Loucy (cell line): ENCODE measurements at regions not wholly inside any gene's neighbourhood (a gene's known extent, or its start where the extent isn't known, plus 50 kb on each side); places are given as distances from the start of the nearest gene placed in this dataset.

ENCODE experiments used
- H2AFZ ChIP-seq: fragments of 200-600 bp; sonication (generic); 2 replicates; pipeline ENCODE4 v1.6.0; 2016; ENCODE audit warnings: antibody characterized with exemption, mild to moderate bottlenecking, low read length, moderate library complexity
- H3F3A ChIP-seq: fragments of 200-600 bp; 2 replicates; pipeline ENCODE4 v1.6.0; 2016; ENCODE audit warnings: antibody characterized with exemption, low read depth, mild to moderate bottlenecking
- H3K27me3 ChIP-seq: fragments of 200-600 bp; sonication (generic); 2 replicates; pipeline ENCODE4 v1.6.1; 2014; ENCODE audit warnings: low read length, mild to moderate bottlenecking; ENCODE audit not compliant: insufficient read depth, poor library complexity, severe bottlenecking
- H3K36me3 ChIP-seq: fragments of 200-600 bp; sonication (generic); 2 replicates; pipeline ENCODE4 v1.6.1; 2016; ENCODE audit warnings: low read length; ENCODE audit not compliant: insufficient read depth
- H3K4me1 ChIP-seq: fragments of 200-600 bp; sonication (generic); 2 replicates; pipeline ENCODE4 v1.5.1; 2014; ENCODE audit warnings: low read length, mild to moderate bottlenecking; ENCODE audit not compliant: insufficient read depth, poor library complexity, severe bottlenecking
- H3K4me2 ChIP-seq: fragments of 200-600 bp; sonication (generic); 2 replicates; pipeline ENCODE4 v1.6.0; 2014; ENCODE audit warnings: antibody characterized with exemption, low read length, low read depth, mild to moderate bottlenecking; ENCODE audit not compliant: poor library complexity, severe bottlenecking
- H3K4me3 ChIP-seq: fragments of 200-600 bp; sonication (generic); 2 replicates; pipeline ENCODE4 v1.5.1; 2014; ENCODE audit warnings: low read length, mild to moderate bottlenecking, mixed read lengths; ENCODE audit not compliant: poor library complexity, severe bottlenecking
- H3K79me2 ChIP-seq: fragments of 200-600 bp; sonication (generic); 2 replicates; pipeline ENCODE4 v1.6.1; 2014; ENCODE audit warnings: low read length; ENCODE audit not compliant: insufficient read depth
- H3K9ac ChIP-seq: fragments of 200-600 bp; sonication (generic); 2 replicates; pipeline ENCODE4 v1.6.0; 2014; ENCODE audit warnings: mild to moderate bottlenecking, low read depth, low read length, moderate library complexity; ENCODE audit not compliant: poor library complexity, severe bottlenecking
- H3K9me2 ChIP-seq: fragments of 200-600 bp; sonication (generic); replicated peaks from 2 replicates; pipeline ENCODE4 v1.6.1; 2016; ENCODE audit warnings: low read depth, low read length, mixed read lengths
- H3K9me3 ChIP-seq: fragments of 200-600 bp; sonication (generic); 2 replicates; pipeline ENCODE4 v1.6.1; 2014; ENCODE audit warnings: mild to moderate bottlenecking, antibody characterized with exemption, low read length, low read depth; ENCODE audit not compliant: insufficient read depth
- H4K20me1 ChIP-seq: fragments of 200-600 bp; sonication (generic); 2 replicates; pipeline ENCODE4 v1.6.0; 2014; ENCODE audit warnings: antibody characterized with exemption, low read length, mild to moderate bottlenecking; ENCODE audit not compliant: insufficient read depth, poor library complexity, severe bottlenecking
- EZH2phosphoT487 ChIP-seq: fragments of 200-600 bp; IDR thresholded peaks from 2 replicates; pipeline ENCODE4 v1.6.1; 2018; ENCODE audit warnings: antibody characterized with exemption, mild to moderate bottlenecking, moderate library complexity, borderline replicate concordance
- TF ChIP-seq, protein P1 (sequence below): fragments of 200-600 bp; sonication (generic); conservative IDR thresholded peaks from 2 replicates; pipeline ENCODE4 v1.5.1; 2014; ENCODE audit warnings: mild to moderate bottlenecking, antibody characterized with exemption, low read length

DNA sequence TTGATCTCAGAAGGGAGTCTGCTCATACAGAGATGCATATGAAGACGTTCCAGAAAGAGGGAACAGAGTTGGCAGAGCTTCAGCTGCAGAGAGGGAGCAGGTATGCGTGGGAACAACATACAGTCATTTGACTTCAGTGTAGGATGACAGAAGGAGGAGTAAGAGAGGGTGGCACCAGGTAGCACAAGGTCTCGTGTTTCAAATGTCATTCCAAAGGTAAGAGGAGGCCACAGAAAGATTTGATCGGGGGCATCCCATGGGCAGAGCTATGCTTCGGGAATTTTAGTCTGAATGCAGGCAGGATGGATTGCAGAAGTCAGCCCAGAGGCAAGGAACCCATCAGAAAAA lies 367.1 kb downstream of the CDK5RAP2 start:
- H3K4me3 ChIP-seq, result no peak overlapping the region
- no peaks in the 10 kb centered on the region for H3F3A ChIP-seq
- H3K9ac ChIP-seq, result no peak overlapping the region
- no peak overlapping the region for H3K4me2 ChIP-seq
- H3K4me1 ChIP-seq, result no peaks in the 10 kb centered on the region
- H4K20me1 ChIP-seq, result no peaks in the 10 kb centered on the region
- H3K36me3 ChIP-seq, result no peaks in the 10 kb centered on the region
- H2AFZ ChIP-seq, result no peak overlapping the region
- TF ChIP-seq, protein P1, sequence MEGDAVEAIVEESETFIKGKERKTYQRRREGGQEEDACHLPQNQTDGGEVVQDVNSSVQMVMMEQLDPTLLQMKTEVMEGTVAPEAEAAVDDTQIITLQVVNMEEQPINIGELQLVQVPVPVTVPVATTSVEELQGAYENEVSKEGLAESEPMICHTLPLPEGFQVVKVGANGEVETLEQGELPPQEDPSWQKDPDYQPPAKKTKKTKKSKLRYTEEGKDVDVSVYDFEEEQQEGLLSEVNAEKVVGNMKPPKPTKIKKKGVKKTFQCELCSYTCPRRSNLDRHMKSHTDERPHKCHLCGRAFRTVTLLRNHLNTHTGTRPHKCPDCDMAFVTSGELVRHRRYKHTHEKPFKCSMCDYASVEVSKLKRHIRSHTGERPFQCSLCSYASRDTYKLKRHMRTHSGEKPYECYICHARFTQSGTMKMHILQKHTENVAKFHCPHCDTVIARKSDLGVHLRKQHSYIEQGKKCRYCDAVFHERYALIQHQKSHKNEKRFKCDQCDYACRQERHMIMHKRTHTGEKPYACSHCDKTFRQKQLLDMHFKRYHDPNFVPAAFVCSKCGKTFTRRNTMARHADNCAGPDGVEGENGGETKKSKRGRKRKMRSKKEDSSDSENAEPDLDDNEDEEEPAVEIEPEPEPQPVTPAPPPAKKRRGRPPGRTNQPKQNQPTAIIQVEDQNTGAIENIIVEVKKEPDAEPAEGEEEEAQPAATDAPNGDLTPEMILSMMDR, result no peak
- no peak for TF ChIP-seq EZH2phosphoT487
- no peaks in the 10 kb centered on the region for H3K79me2 ChIP-seq
- H3K9me2 ChIP-seq, result no peaks in the 10 kb centered on the region
- H3K27me3 ChIP-seq, result no peaks in the 10 kb centered on the region
- no peaks in the 10 kb centered on the region for H3K9me3 ChIP-seq

DNA sequence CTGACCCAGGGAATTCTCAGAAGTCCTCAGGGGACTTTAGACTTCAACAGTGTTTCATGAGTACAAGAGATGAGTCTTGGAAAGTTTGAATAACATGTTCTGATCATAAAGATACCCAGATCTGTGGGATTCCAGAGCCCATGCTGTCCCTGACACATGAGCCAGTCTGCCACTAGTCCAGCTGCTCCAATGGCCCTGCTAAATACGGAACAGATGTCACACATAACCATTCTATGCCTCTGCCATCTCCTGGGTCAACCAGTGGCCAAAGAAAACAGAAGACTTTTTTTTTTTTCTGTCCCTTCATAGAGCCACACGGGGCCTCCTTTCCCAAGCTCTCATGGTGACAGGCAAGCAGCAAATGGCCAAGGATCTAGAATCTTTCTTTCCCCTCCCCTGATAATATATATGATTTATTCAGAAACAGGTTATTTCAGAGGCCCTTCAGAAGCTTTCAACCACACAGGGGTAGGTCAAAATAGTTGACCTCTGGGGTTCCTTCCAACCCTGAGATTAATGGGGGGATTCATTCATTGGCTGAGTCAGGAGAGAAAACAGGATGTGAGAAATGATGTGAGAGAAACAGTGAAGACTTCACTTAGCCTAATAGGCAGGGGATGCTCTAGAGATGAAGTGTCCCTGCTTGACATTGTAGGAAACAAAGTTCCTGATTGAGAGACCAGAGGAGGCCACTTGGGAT lies 367.7 kb downstream of the CDK5RAP2 start:
- TF ChIP-seq, protein P1, result no peak
- TF ChIP-seq EZH2phosphoT487, result no peak
- Histone ChIP-seq H2AFZ (no peak overlapping the region), H3K4me2 (no peak overlapping the region), H3K4me1 (no peaks in the 10 kb centered on the region), H3K27me3 (no peaks in the 10 kb centered on the region), H3K79me2 (no peaks in the 10 kb centered on the region), H3F3A (no peaks in the 10 kb centered on the region), H3K9me3 (no peaks in the 10 kb centered on the region), H3K9me2 (no peaks in the 10 kb centered on the region), H3K9ac (no peak overlapping the region), H3K4me3 (no peak overlapping the region), H3K36me3 (no peaks in the 10 kb centered on the region), H4K20me1 (no peaks in the 10 kb centered on the region)

DNA sequence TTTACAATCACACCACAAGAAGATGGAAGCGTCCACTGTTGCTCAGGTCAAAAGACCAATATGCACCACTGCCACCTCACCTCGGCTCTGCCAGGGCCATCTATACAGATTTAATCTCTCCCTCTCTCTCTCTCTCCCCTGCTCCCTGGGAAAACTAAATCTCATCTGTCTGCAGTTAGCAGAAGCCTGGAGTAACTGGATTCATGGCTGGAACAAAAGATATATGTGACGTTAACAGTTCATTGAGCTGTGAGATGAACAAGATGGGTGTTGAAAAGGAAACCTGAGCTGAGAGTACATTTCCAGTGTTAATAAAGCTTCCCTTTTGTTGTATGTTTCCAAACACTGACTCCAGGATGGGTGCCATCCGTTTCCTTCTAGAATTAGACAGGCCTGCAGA lies 369.7 kb downstream of the CDK5RAP2 start:
- Histone ChIP-seq H3K9me3 (no peaks in the 10 kb centered on the region), H2AFZ (no peak overlapping the region), H4K20me1 (no peaks in the 10 kb centered on the region), H3K4me3 (no peak overlapping the region), H3K27me3 (no peaks in the 10 kb centered on the region), H3K9me2 (no peaks in the 10 kb centered on the region), H3K4me1 (no peaks in the 10 kb centered on the region), H3K79me2 (no peaks in the 10 kb centered on the region), H3K4me2 (no peak overlapping the region), H3K36me3 (no peaks in the 10 kb centered on the region), H3K9ac (no peak overlapping the region), H3F3A (no peaks in the 10 kb centered on the region)
- TF ChIP-seq, protein P1, result no peak
- no peak for TF ChIP-seq EZH2phosphoT487
